ENCODE measurements at regions not wholly inside any gene's neighbourhood (a gene's known extent, or its start where the extent isn't known, plus 50 kb on each side); places are given as distances from the start of the nearest gene placed in this dataset.

GRCh38 chr2:139643139-139643538 is 862.9 kb upstream of the NXPH2 start:
- ATAC-seq: no peak
- no peaks in the 10 kb centered on the region for H3K4me1 ChIP-seq
- no peak overlapping the region for H3K27ac ChIP-seq
- intact Hi-C loops (cut with DNase I): no loop called here
- H3K36me3 ChIP-seq: no peaks in the 10 kb centered on the region
- peaks cover 0 to 70% (median 9%) of the 10 kb centered on the region in 11 donors for H3K9me3 ChIP-seq
- TF ChIP-seq, protein P1, sequence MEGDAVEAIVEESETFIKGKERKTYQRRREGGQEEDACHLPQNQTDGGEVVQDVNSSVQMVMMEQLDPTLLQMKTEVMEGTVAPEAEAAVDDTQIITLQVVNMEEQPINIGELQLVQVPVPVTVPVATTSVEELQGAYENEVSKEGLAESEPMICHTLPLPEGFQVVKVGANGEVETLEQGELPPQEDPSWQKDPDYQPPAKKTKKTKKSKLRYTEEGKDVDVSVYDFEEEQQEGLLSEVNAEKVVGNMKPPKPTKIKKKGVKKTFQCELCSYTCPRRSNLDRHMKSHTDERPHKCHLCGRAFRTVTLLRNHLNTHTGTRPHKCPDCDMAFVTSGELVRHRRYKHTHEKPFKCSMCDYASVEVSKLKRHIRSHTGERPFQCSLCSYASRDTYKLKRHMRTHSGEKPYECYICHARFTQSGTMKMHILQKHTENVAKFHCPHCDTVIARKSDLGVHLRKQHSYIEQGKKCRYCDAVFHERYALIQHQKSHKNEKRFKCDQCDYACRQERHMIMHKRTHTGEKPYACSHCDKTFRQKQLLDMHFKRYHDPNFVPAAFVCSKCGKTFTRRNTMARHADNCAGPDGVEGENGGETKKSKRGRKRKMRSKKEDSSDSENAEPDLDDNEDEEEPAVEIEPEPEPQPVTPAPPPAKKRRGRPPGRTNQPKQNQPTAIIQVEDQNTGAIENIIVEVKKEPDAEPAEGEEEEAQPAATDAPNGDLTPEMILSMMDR (IDR thresholded peaks at IDR 0.05): no peak
- no peak for DNase-seq
- H3K27me3 ChIP-seq: no peaks in the 10 kb centered on the region
- H3K4me3 ChIP-seq: no peak overlapping the region

GRCh38 chr2:139631966-139632365 is 851.8 kb upstream of the NXPH2 start:
- Histone ChIP-seq H3K27ac (no peak overlapping the region), H3K9me3 (peaks cover 0 to 25% (median 0%) of the 10 kb centered on the region in 11 donors), H3K27me3 (no peaks in the 10 kb centered on the region), H3K4me1 (no peaks in the 10 kb centered on the region), H3K4me3 (no peak overlapping the region), H3K36me3 (no peaks in the 10 kb centered on the region)
- TF ChIP-seq, protein P1 (IDR thresholded peaks at IDR 0.05): no peak
- ATAC-seq: no peak
- intact Hi-C loops (cut with DNase I): no loop called here
- 23 to 26% methylated on average over 1 of the region's 1 CpG for WGBS, 2 donors
- DNase-seq: no peak

GRCh38 chr2:139628931-139629330 is 848.7 kb upstream of the NXPH2 start:
- Histone ChIP-seq H3K36me3 (no peaks in the 10 kb centered on the region), H3K27me3 (no peaks in the 10 kb centered on the region), H3K9me3 (peaks cover 0 to 8% (median 0%) of the 10 kb centered on the region in 11 donors), H3K27ac (no peak overlapping the region), H3K4me3 (no peak overlapping the region), H3K4me1 (no peaks in the 10 kb centered on the region)
- 54 to 58% methylated on average over 2 of the region's 2 CpGs for WGBS, 2 donors
- ATAC-seq: no peak
- TF ChIP-seq, protein P1 (IDR thresholded peaks at IDR 0.05): no peak
- intact Hi-C loops (cut with DNase I): no loop called here
- no peak for DNase-seq

- H3K27me3 ChIP-seq: no peaks in the 10 kb centered on the region
- intact Hi-C loops (cut with DNase I): no loop called here
- H3K4me1 ChIP-seq: no peaks in the 10 kb centered on the region
- H3K9me3 ChIP-seq: peaks cover 0 to 10% (median 0%) of the 10 kb centered on the region in 11 donors
- no peak overlapping the region for H3K4me3 ChIP-seq
- ATAC-seq (no peak), DNase-seq (no peak)
- no peaks in the 10 kb centered on the region for H3K36me3 ChIP-seq
- WGBS, 2 donors: 86 to 90% methylated on average over 3 of the region's 3 CpGs
- no peak overlapping the region for H3K27ac ChIP-seq
- TF ChIP-seq, protein P1 (IDR thresholded peaks at IDR 0.05): no peak
These were observed 845.9 kb upstream of the NXPH2 start for GRCh38 chr2:139626128-139626527.
